Prostate gland (tissue), 2 donors: ENCODE measurements at regions not wholly inside any gene's neighbourhood (a gene's known extent, or its start where the extent isn't known, plus 50 kb on each side); places are given as distances from the start of the nearest gene placed in this dataset.
"Not testable (repeated sequence)": the region's sequence is repeated elsewhere in the genome, so short reads cannot be mapped to it uniquely, and the experiment has no call there.

Experiments
- DNase-seq: peaks from one replicate; pipeline ENCODE4 v3.0.0-alpha.2; 2019; ENCODE audit warnings: low spot score
- H3K27ac ChIP-seq, 2 donors: fragments of 200-600 bp; sonication (generic); 2 replicates each; pipeline ENCODE4 v1.5.1; 2017 to 2019
- H3K27me3 ChIP-seq: fragments of 200-600 bp; sonication (generic); replicated peaks from 2 replicates; pipeline ENCODE4 v1.5.1; 2019; ENCODE audit not compliant: insufficient read depth
- H3K36me3 ChIP-seq, 2 donors: fragments of 200-600 bp; sonication (generic); 1 replicate in 1 of 2; 2 replicates in 1 of 2; pipeline versions ENCODE4 v1.5.1 to v1.8.1; 2017 to 2019
- H3K4me1 ChIP-seq: fragments of 200-600 bp; sonication (generic); replicated peaks from 2 replicates; pipeline ENCODE4 v1.5.1; 2019
- H3K4me3 ChIP-seq, 2 donors: fragments of 200-600 bp; sonication (generic); 2 replicates each; pipeline ENCODE4 v1.5.1; 2017 to 2019
- H3K9me3 ChIP-seq: fragments of 200-600 bp; sonication (generic); 2 replicates; pipeline ENCODE4 v1.5.1; 2017
- CTCF ChIP-seq, 4 experiments: fragments of 200-600 bp in 2 of 4; fragments of 450-650 bp in 2 of 4; sonication (generic) in 2 of 4; IDR thresholded peaks; 1 replicate in 3 of 4; 2 replicates in 1 of 4; pipeline ENCODE4 v1.5.1; 2016 to 2019; ENCODE audit warnings: antibody characterized with exemption in 4 of 4, mild to moderate bottlenecking in 2 of 4, moderate library complexity in 2 of 4
- POLR2A ChIP-seq: fragments of 450-650 bp; IDR thresholded peaks from one replicate; pipeline ENCODE4 v1.6.1; 2016; ENCODE audit warnings: antibody characterized with exemption, mild to moderate bottlenecking
- POLR2AphosphoS5 ChIP-seq: sonication (generic); formaldehyde crosslinking; IDR thresholded peaks from one replicate; pipeline ENCODE4 v1.6.1; 2017; ENCODE audit warnings: antibody characterized with exemption
- WGBS: methylation state at CpG from one replicate; pipeline ENCODE4 v1.1.5; 2018; 5-methylcytosine and 5-hydroxymethylcytosine counted together
- intact Hi-C: fragments of 100-400 bp; cut with DNase I; formaldehyde crosslinking; loops from one replicate; pipeline ENCODE4 v1.14.2; 2022

GRCh38 chr17:13843862-13844635 is 225.3 kb upstream of the COX10 start:
- no peak overlapping the region for H3K4me3 ChIP-seq
- no peak overlapping the region for H3K27ac ChIP-seq
- DNase-seq: no peak
- 48% methylated on average over 4 of the region's 4 CpGs for WGBS
- no peaks in the 10 kb centered on the region for H3K36me3 ChIP-seq
- no peaks in the 10 kb centered on the region for H3K4me1 ChIP-seq
- TF ChIP-seq CTCF (IDR thresholded peaks at IDR 0.05): no peak
- no peak for TF ChIP-seq POLR2AphosphoS5
- no peak for TF ChIP-seq POLR2A
- intact Hi-C loops: no loop called here
- H3K27me3 ChIP-seq: no peaks in the 10 kb centered on the region
- no peaks in the 10 kb centered on the region for H3K9me3 ChIP-seq

GRCh38 chr17:13851889-13852288 is 217.4 kb upstream of the COX10 start:
- no peak overlapping the region for H3K27ac ChIP-seq
- 56% methylated on average over 1 of the region's 1 CpG for WGBS
- no peak for TF ChIP-seq CTCF (IDR thresholded peaks at IDR 0.05)
- no peak for TF ChIP-seq POLR2AphosphoS5

DNA sequence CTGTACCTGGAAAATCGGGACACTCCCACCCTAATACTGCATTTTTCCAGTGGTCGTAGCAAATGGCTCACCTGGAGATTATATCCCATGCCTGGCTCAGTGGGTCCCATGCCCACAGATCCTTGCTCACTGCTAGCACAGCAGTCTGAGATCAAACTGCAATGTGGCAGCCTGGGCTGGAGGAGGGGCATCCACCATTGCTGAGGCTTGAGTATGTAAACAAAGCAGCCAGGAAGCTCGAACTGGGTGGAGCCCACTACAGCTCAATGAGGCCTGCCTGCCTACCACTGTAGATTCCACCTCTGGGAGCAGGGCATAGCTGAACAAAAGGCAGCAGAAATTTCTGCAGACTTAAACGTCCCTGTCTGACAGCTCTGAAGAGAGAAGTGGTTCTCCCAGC is 213.6 kb upstream of the COX10 start:
- H3K27ac ChIP-seq, H3K27me3 ChIP-seq, H3K9me3 ChIP-seq, H3K4me3 ChIP-seq, intact Hi-C loops, H3K4me1 ChIP-seq, DNase-seq, H3K36me3 ChIP-seq: not testable (repeated sequence)
- WGBS: 83% methylated on average over 4 of the region's 4 CpGs

More at GRCh38 chr17:13851889-13852288, 217.4 kb upstream of the COX10 start:
- Histone ChIP-seq H3K27me3 (no peaks in the 10 kb centered on the region), H3K4me1 (no peaks in the 10 kb centered on the region), H3K4me3 (no peak overlapping the region), H3K9me3 (no peaks in the 10 kb centered on the region), H3K36me3 (no peaks in the 10 kb centered on the region)
- no peak for DNase-seq
- intact Hi-C loops: no loop called here

- Histone ChIP-seq H3K4me1 (no peaks in the 10 kb centered on the region), H3K36me3 (no peaks in the 10 kb centered on the region), H3K9me3 (no peaks in the 10 kb centered on the region), H3K27ac (no peak overlapping the region), H3K4me3 (no peak overlapping the region), H3K27me3 (no peaks in the 10 kb centered on the region)
- TF ChIP-seq CTCF (IDR thresholded peaks at IDR 0.05): no peak
- TF ChIP-seq POLR2A: no peak
- no peak for TF ChIP-seq POLR2AphosphoS5
- intact Hi-C loops: no loop called here
- no peak for DNase-seq
- 97% methylated on average over 3 of the region's 3 CpGs for WGBS
Measured at GRCh38 chr17:13862346-13862745, 207.0 kb upstream of the COX10 start.

DNA sequence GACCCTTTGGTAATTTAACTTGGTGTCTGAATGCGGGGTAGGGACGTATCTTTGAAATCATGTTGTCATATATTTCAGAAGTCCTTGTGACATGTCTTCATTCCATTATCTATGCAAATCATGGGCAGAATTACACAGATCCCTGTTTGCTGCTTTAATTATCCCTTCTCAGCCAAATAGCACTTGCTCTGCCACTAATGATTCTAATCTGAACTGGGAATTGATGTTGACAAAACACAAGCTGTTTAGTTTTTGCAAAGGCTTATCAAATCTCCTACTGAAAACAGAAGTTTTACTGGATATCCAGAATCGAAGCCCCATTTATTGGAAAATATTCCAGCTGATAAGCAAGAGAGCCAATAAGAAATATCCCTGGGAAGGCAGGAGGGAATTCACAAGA is 205.9 kb upstream of the COX10 start:
- no peak for DNase-seq
- intact Hi-C loops: no loop called here
- Histone ChIP-seq H3K27me3 (no peaks in the 10 kb centered on the region), H3K4me1 (no peaks in the 10 kb centered on the region), H3K27ac (no peak overlapping the region), H3K36me3 (no peaks in the 10 kb centered on the region), H3K4me3 (no peak overlapping the region), H3K9me3 (no peaks in the 10 kb centered on the region)
- TF ChIP-seq POLR2AphosphoS5 (no peak), CTCF (IDR thresholded peaks at IDR 0.05) (no peak), POLR2A (no peak)
- 74% methylated on average over 3 of the region's 3 CpGs for WGBS
